PC-9 (cell line): ENCODE measurements at regions not wholly inside any gene's neighbourhood (a gene's known extent, or its start where the extent isn't known, plus 50 kb on each side); places are given as distances from the start of the nearest gene placed in this dataset.

Experiments
- CTCF ChIP-seq: fragments of 200-600 bp; sonication (generic); conservative IDR thresholded peaks from 2 replicates; pipeline ENCODE4 v1.6.1; 2017; ENCODE audit warnings: mixed run types, antibody characterized with exemption, mild to moderate bottlenecking, moderate library complexity
- EZH2 ChIP-seq: fragments of 200-600 bp; sonication (generic); IDR thresholded peaks from 2 replicates; pipeline ENCODE4 v1.8.0; 2017; ENCODE audit warnings: antibody characterized with exemption, low read depth

- TF ChIP-seq CTCF, result no peak
- TF ChIP-seq EZH2, result no peak
Measured at GRCh38 chr15:70587896-70588567, 175.3 kb downstream of the UACA start.
